SK-N-SH treated with all-trans-retinoic acid at 6 μM for 48 hours (cell line): ENCODE measurements at regions not wholly inside any gene's neighbourhood (a gene's known extent, or its start where the extent isn't known, plus 50 kb on each side); places are given as distances from the start of the nearest gene placed in this dataset.

Experiments used
- ARNTL ChIP-seq: fragments of 450-650 bp; formaldehyde crosslinking; IDR thresholded peaks from 2 replicates; pipeline ENCODE4 v1.5.0; 2020; ENCODE audit warnings: low read depth, mild to moderate bottlenecking, moderate library complexity, borderline replicate concordance
- CREB5 ChIP-seq: fragments of 250-450 bp; sonication (Bioruptor Pico); IDR thresholded peaks from 2 replicates; pipeline ENCODE4 v1.5.1; 2020; ENCODE audit warnings: low read depth, mild to moderate bottlenecking, moderate library complexity
- ZC3H10 ChIP-seq: fragments of 250-450 bp; sonication (Bioruptor Pico); IDR thresholded peaks from 2 replicates; pipeline ENCODE4 v1.5.1; 2021; ENCODE audit warnings: mild to moderate bottlenecking, moderate library complexity
- ZNF70 ChIP-seq: fragments of 450-650 bp; formaldehyde crosslinking; IDR thresholded peaks from 2 replicates; pipeline ENCODE4 v1.5.0; 2020; ENCODE audit warnings: mild to moderate bottlenecking, moderate library complexity
- ZNF8 ChIP-seq: fragments of 450-650 bp; formaldehyde crosslinking; IDR thresholded peaks from 2 replicates; pipeline ENCODE4 v1.5.0; 2020; ENCODE audit warnings: mild to moderate bottlenecking, moderate library complexity

GRCh38 chr12:66956300-66956699 lies 277.4 kb upstream of the GRIP1 start:
- TF ChIP-seq ZNF8 (CRISPR knock-in tag) (no peak), ZC3H10 (CRISPR knock-in tag) (no peak), CREB5 (CRISPR knock-in tag) (no peak), ZNF70 (CRISPR knock-in tag) (no peak), ARNTL (CRISPR knock-in tag) (no peak)
